ENCODE measurements at regions not wholly inside any gene's neighbourhood (a gene's known extent, or its start where the extent isn't known, plus 50 kb on each side); places are given as distances from the start of the nearest gene placed in this dataset.

- no peak overlapping the region for H3K4me3 ChIP-seq (ENCODE audit: control insufficient read depth, low read depth, low read length)
- DNase-seq (ENCODE audit: low read depth) = no peak
- no peak for TF ChIP-seq CTCF (IDR thresholded peaks at IDR 0.05; ENCODE audit: control insufficient read depth, insufficient read depth, low read depth, low read length, missing control alignments)
These were observed 563.4 kb upstream of the DPPA4 start for GRCh38 chr3:109900783-109901182.

GRCh38 chr3:109902549-109902948 is 565.2 kb upstream of the DPPA4 start:
- no peak for DNase-seq (ENCODE audit: low read depth)
- no peak for TF ChIP-seq CTCF (IDR thresholded peaks at IDR 0.05; ENCODE audit: control insufficient read depth, insufficient read depth, low read depth, low read length, missing control alignments)
- no peak overlapping the region for H3K4me3 ChIP-seq (ENCODE audit: control insufficient read depth, low read depth, low read length)

GRCh38 chr3:109903100-109903499 is 565.8 kb upstream of the DPPA4 start:
- DNase-seq (ENCODE audit: low read depth) = no peak
- H3K4me3 ChIP-seq (ENCODE audit: control insufficient read depth, low read depth, low read length) = no peak overlapping the region
- peak; percentile 16 for TF ChIP-seq CTCF (IDR thresholded peaks at IDR 0.05; ENCODE audit: control insufficient read depth, insufficient read depth, low read depth, low read length, missing control alignments)

GRCh38 chr3:109910772-109911171 is 573.4 kb upstream of the DPPA4 start:
- no peak overlapping the region for H3K4me3 ChIP-seq (ENCODE audit: control insufficient read depth, low read depth, low read length)
- no peak for TF ChIP-seq CTCF (IDR thresholded peaks at IDR 0.05; ENCODE audit: control insufficient read depth, insufficient read depth, low read depth, low read length, missing control alignments)
- DNase-seq (ENCODE audit: low read depth) = no peak

GRCh38 chr3:109918740-109919139 is 581.4 kb upstream of the DPPA4 start:
- DNase-seq (ENCODE audit: low read depth) = no peak
- no peak overlapping the region for H3K4me3 ChIP-seq (ENCODE audit: control insufficient read depth, low read depth, low read length)
- no peak for TF ChIP-seq CTCF (IDR thresholded peaks at IDR 0.05; ENCODE audit: control insufficient read depth, insufficient read depth, low read depth, low read length, missing control alignments)

DNA sequence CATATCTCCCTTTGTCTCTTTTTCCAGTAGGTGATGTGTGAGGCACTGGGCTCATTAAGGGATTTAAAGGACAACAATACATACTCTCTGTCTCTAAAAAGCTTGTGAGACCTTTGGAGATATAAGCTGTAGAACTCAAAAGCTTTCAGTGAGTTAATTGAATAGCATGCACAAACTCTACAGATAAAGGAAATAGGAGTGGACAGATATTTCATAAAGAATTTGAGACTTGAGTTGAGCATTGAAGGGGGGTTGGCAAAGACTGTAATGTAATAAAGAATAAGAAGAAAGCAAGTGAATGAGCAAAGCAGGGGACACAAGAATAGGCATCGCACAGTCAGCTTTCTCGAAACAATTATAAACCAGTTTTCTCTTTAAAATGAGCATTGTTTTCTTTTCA is 583.4 kb upstream of the DPPA4 start:
- TF ChIP-seq CTCF (IDR thresholded peaks at IDR 0.05; ENCODE audit: control insufficient read depth, insufficient read depth, low read depth, low read length, missing control alignments) = no peak
- no peak overlapping the region for H3K4me3 ChIP-seq (ENCODE audit: control insufficient read depth, low read depth, low read length)
- no peak for DNase-seq (ENCODE audit: low read depth)

GRCh38 chr3:109921509-109921908 is 584.2 kb upstream of the DPPA4 start:
- no peak overlapping the region for H3K4me3 ChIP-seq (ENCODE audit: control insufficient read depth, low read depth, low read length)
- no peak for TF ChIP-seq CTCF (IDR thresholded peaks at IDR 0.05; ENCODE audit: control insufficient read depth, insufficient read depth, low read depth, low read length, missing control alignments)
- no peak for DNase-seq (ENCODE audit: low read depth)
